H1 (cell line): ENCODE measurements at regions not wholly inside any gene's neighbourhood (a gene's known extent, or its start where the extent isn't known, plus 50 kb on each side); places are given as distances from the start of the nearest gene placed in this dataset.

Source experiments
- CTCF ChIA-PET: fragments of 300-600 bp; sonication (Branson Sonifier 250); formaldehyde crosslinking; loops from one replicate; lab custom pipeline; 2021; ENCODE audit not compliant: partially characterized antibody; lab: Charles Lee
- POLR2A ChIA-PET: fragments of 300-600 bp; sonication (Branson Sonifier 250); formaldehyde crosslinking; loops from one replicate; lab custom pipeline; 2021; ENCODE audit warnings: inconsistent platforms; ENCODE audit not compliant: partially characterized antibody; lab: Charles Lee
- DNase-seq, 2 experiments: peaks; one replicate each; pipeline versions ENCODE4 v3.0.0 to v3.0.0-alpha.2; 2010 to 2022; ENCODE audit warnings: low spot score in 2 of 2, low read depth in 1 of 2, mixed read lengths in 1 of 2
- FAIRE-seq: peaks from 2 replicates; lab custom pipeline; 2011; peaks lifted over from hg19 to GRCh38; lab: Jason Lieb, UNC
- H2AFZ ChIP-seq: 2 replicates; pipeline ENCODE4 v1.8.1; 2012; ENCODE audit warnings: low read length, inconsistent platforms
- H2AK5ac ChIP-seq: 2 replicates; pipeline ENCODE4 v1.6.1; 2013; ENCODE audit warnings: low read depth, low read length
- H2BK120ac ChIP-seq: replicated peaks from 2 replicates; pipeline ENCODE3; 2013; ENCODE audit warnings: low read depth, low read length, inconsistent platforms
- H2BK12ac ChIP-seq: 2 replicates; pipeline ENCODE4 v1.6.1; 2013; ENCODE audit warnings: low read depth, low read length
- H2BK15ac ChIP-seq: 2 replicates; pipeline ENCODE4 v1.6.1; 2013; ENCODE audit warnings: low read length
- H2BK20ac ChIP-seq: 2 replicates; pipeline ENCODE4 v1.6.1; 2013; ENCODE audit warnings: low read length
- H2BK5ac ChIP-seq: 2 replicates; pipeline ENCODE4 v1.6.1; 2013; ENCODE audit warnings: low read depth, low read length
- H3K14ac ChIP-seq: 2 replicates; pipeline ENCODE4 v1.6.1; 2013; ENCODE audit warnings: inconsistent platforms; ENCODE audit not compliant: insufficient read length
- H3K18ac ChIP-seq: 2 replicates; pipeline ENCODE4 v1.6.1; 2013; ENCODE audit warnings: low read length; ENCODE audit errors: extremely low read depth
- H3K23ac ChIP-seq: 2 replicates; pipeline ENCODE4 v1.6.1; 2013; ENCODE audit warnings: inconsistent platforms; ENCODE audit not compliant: insufficient read length
- H3K23me2 ChIP-seq: 2 replicates; pipeline ENCODE4 v1.6.1; 2013; ENCODE audit warnings: low read depth, low read length
- H3K27ac ChIP-seq: 2 replicates; pipeline ENCODE4 v1.6.1; 2011; ENCODE audit warnings: low read depth, low read length, inconsistent platforms
- H3K27me3 ChIP-seq, 4 experiments: replicated peaks in 1 of 4; 1 replicate in 1 of 4; 2 replicates in 3 of 4; pipeline versions ENCODE4 v1.6.1 to v1.8.1; 2011 to 2013; ENCODE audit warnings: low read length in 3 of 4, mild to moderate bottlenecking in 3 of 4, inconsistent platforms in 2 of 4, mixed read lengths in 2 of 4, moderate library complexity in 1 of 4; ENCODE audit not compliant: control insufficient read depth in 3 of 4, insufficient read depth in 3 of 4; ENCODE audit errors: extremely low read depth in 1 of 4
- H3K36me3 ChIP-seq, 4 experiments: 2 replicates each; pipeline versions ENCODE4 v1.6.1 to v1.8.1; 2011 to 2013; ENCODE audit warnings: mild to moderate bottlenecking in 4 of 4, low read length in 3 of 4, moderate library complexity in 2 of 4, control low read depth in 1 of 4, inconsistent platforms in 1 of 4; ENCODE audit not compliant: insufficient read depth in 4 of 4, control insufficient read depth in 2 of 4
- H3K4ac ChIP-seq: replicated peaks from 2 replicates; pipeline ENCODE3; 2013; ENCODE audit warnings: low read length, low read depth, mixed read lengths, inconsistent platforms; ENCODE audit not compliant: insufficient read length
- H3K4me1 ChIP-seq, 4 experiments: replicated peaks in 1 of 4; 1 replicate in 1 of 4; 2 replicates in 3 of 4; pipeline versions ENCODE4 v1.6.1 to v1.8.1; 2011 to 2013; ENCODE audit warnings: low read length in 3 of 4, inconsistent platforms in 2 of 4, mixed read lengths in 1 of 4; ENCODE audit not compliant: insufficient read depth in 4 of 4, control insufficient read depth in 3 of 4
- H3K4me2 ChIP-seq, 2 experiments: 2 replicates each; pipeline versions ENCODE4 v1.6.1 to v1.8.1; 2011 to 2013; ENCODE audit warnings: low read depth in 2 of 2, low read length in 2 of 2, control low read depth in 1 of 2, inconsistent platforms in 1 of 2, mild to moderate bottlenecking in 1 of 2; ENCODE audit not compliant: insufficient read depth in 1 of 2
- H3K4me3 ChIP-seq, 4 experiments: fragments of 200-600, 300-600 bp in 1 of 4; sonication (generic), shearing (Covaris generic), sonication (Bioruptor Twin) in 1 of 4; 2 replicates each; pipeline versions ENCODE4 v1.5.1 to v1.8.1; 2011 to 2016; ENCODE audit warnings: low read length in 4 of 4, low read depth in 3 of 4, control low read depth in 2 of 4, inconsistent platforms in 2 of 4, mild to moderate bottlenecking in 2 of 4, mixed read lengths in 1 of 4, moderate library complexity in 1 of 4; ENCODE audit not compliant: insufficient read depth in 2 of 4; ENCODE audit errors: extremely low read depth in 1 of 4
- H3K56ac ChIP-seq: replicated peaks from 2 replicates; pipeline ENCODE3; 2013; ENCODE audit warnings: low read depth, mild to moderate bottlenecking, mixed read lengths, low read length, inconsistent platforms; ENCODE audit not compliant: insufficient read length
- H3K79me1 ChIP-seq: 2 replicates; pipeline ENCODE4 v1.6.1; 2013; ENCODE audit warnings: low read depth, low read length, control low read depth
- H3K79me2 ChIP-seq, 2 experiments: 2 replicates each; pipeline versions ENCODE4 v1.6.1 to v1.8.1; 2012 to 2013; ENCODE audit warnings: low read length in 2 of 2, mild to moderate bottlenecking in 2 of 2, inconsistent platforms in 1 of 2; ENCODE audit not compliant: insufficient read depth in 2 of 2, control insufficient read depth in 1 of 2
- H3K9ac ChIP-seq, 4 experiments: replicated peaks in 1 of 4; 1 replicate in 1 of 4; 2 replicates in 3 of 4; pipeline versions ENCODE4 v1.6.1 to v1.8.1; 2011 to 2013; ENCODE audit warnings: low read depth in 3 of 4, low read length in 3 of 4, control low read depth in 2 of 4, mild to moderate bottlenecking in 2 of 4, moderate library complexity in 2 of 4, inconsistent platforms in 1 of 4; ENCODE audit errors: extremely low read depth in 1 of 4
- H3K9me3 ChIP-seq, 2 experiments: 2 replicates each; pipeline versions ENCODE4 v1.6.1 to v1.8.1; 2012 to 2013; ENCODE audit warnings: mild to moderate bottlenecking in 2 of 2, moderate library complexity in 2 of 2, control low read depth in 1 of 2, inconsistent platforms in 1 of 2, low read depth in 1 of 2, low read length in 1 of 2, mixed read lengths in 1 of 2; ENCODE audit not compliant: insufficient read depth in 2 of 2
- H4K20me1 ChIP-seq, 2 experiments: replicated peaks in 1 of 2; 2 replicates each; pipeline versions ENCODE3 to v1.8.1; 2011 to 2013; ENCODE audit warnings: inconsistent platforms in 2 of 2, low read length in 2 of 2, mild to moderate bottlenecking in 1 of 2; ENCODE audit not compliant: insufficient read depth in 2 of 2, control insufficient read depth in 1 of 2
- H4K5ac ChIP-seq: 2 replicates; pipeline ENCODE4 v1.6.1; 2013; ENCODE audit warnings: low read length, low read depth, mixed read lengths, inconsistent platforms; ENCODE audit not compliant: insufficient read length
- H4K8ac ChIP-seq: 2 replicates; pipeline ENCODE4 v1.8.0; 2013; ENCODE audit warnings: mild to moderate bottlenecking, moderate library complexity, low read length, inconsistent platforms; ENCODE audit not compliant: insufficient read depth; ENCODE audit errors: extremely low read depth
- H4K91ac ChIP-seq: replicated peaks from 2 replicates; pipeline ENCODE3; 2013; ENCODE audit warnings: low read length, mixed read lengths, inconsistent platforms; ENCODE audit not compliant: insufficient read length
- ATF3 ChIP-seq: IDR thresholded peaks from 2 replicates; pipeline ENCODE4 v1.6.1; 2011; ENCODE audit warnings: low read depth, mild to moderate bottlenecking, low read length; ENCODE audit not compliant: insufficient read depth
- CHD1 ChIP-seq: IDR thresholded peaks from 2 replicates; pipeline ENCODE4 v1.6.1; 2012; ENCODE audit warnings: low read depth, low read length, improper control_type of control experiment
- CREB1 ChIP-seq: IDR thresholded peaks from 2 replicates; pipeline ENCODE4 v1.6.1; 2012; ENCODE audit warnings: inconsistent platforms
- E2F6 ChIP-seq: IDR thresholded peaks from 2 replicates; pipeline ENCODE4 v1.6.1; 2012; ENCODE audit warnings: inconsistent platforms
- FOSL1 ChIP-seq: IDR thresholded peaks from 2 replicates; pipeline ENCODE4 v1.6.1; 2011; ENCODE audit warnings: mild to moderate bottlenecking, low read depth, low read length, moderate library complexity; ENCODE audit not compliant: insufficient read depth
- HDAC2 ChIP-seq, 2 experiments: fragments of 300-600 bp in 1 of 2; sonication (generic) in 1 of 2; IDR thresholded peaks; 2 replicates each; pipeline ENCODE4 v1.6.1; 2011 to 2012; ENCODE audit warnings: low read depth in 2 of 2, low read length in 2 of 2, mild to moderate bottlenecking in 2 of 2, moderate library complexity in 2 of 2, borderline replicate concordance in 1 of 2, inconsistent platforms in 1 of 2
- HDAC6 ChIP-seq: IDR thresholded peaks from one replicate; pipeline ENCODE4 v1.7.1; 2012; ENCODE audit warnings: low read depth, mild to moderate bottlenecking, inconsistent platforms, low read length, moderate library complexity
- MAFK ChIP-seq: IDR thresholded peaks from 2 replicates; pipeline ENCODE4 v1.6.1; 2012; ENCODE audit warnings: low read depth, mild to moderate bottlenecking, improper control_type of control experiment, low read length
- PHF8 ChIP-seq: fragments of 200-600 bp; sonication (generic); conservative IDR thresholded peaks from 2 replicates; pipeline ENCODE4 v1.7.1; 2012; ENCODE audit warnings: low read depth, mild to moderate bottlenecking, inconsistent platforms, low read length, moderate library complexity
- RAD21 ChIP-seq, 2 experiments: IDR thresholded peaks in 1 of 2; conservative IDR thresholded peaks in 1 of 2; 2 replicates each; pipeline ENCODE4 v1.6.1; 2011; ENCODE audit warnings: low read depth in 2 of 2, low read length in 2 of 2, improper control_type of control experiment in 1 of 2, inconsistent platforms in 1 of 2, mild to moderate bottlenecking in 1 of 2, moderate library complexity in 1 of 2
- SIRT6 ChIP-seq: IDR thresholded peaks from one replicate; pipeline ENCODE4 v1.7.1; 2012; ENCODE audit warnings: low read length, inconsistent platforms
- TAF7 ChIP-seq: optimal IDR thresholded peaks from 2 replicates; pipeline ENCODE3; 2011; ENCODE audit warnings: low read depth, mild to moderate bottlenecking, inconsistent platforms, low read length, moderate library complexity, borderline replicate concordance
- WGBS, 2 experiments: shearing (Covaris generic) in 1 of 2; methylation state at CpG; one replicate each; pipeline versions ENCODE4 v1.1.6 to v1.1.7; 2013 to 2015; ENCODE audit warnings: low lambda C conversion rate in 2 of 2, mixed read lengths in 2 of 2, inconsistent platforms in 1 of 2, low coverage in 1 of 2, missing lambda C conversion rate in 1 of 2; ENCODE audit not compliant: insufficient replicate concordance in 2 of 2, insufficient coverage in 1 of 2, insufficient read length in 1 of 2; ENCODE audit errors: extremely low coverage in 1 of 2, missing lambda C conversion rate in 1 of 2; 5-methylcytosine and 5-hydroxymethylcytosine counted together

GRCh38 chr12:33795536-33795935 is 226.8 kb upstream of the ALG10 start:
- no peak for DNase-seq

More at GRCh38 chr12:33795536-33795935, 226.8 kb upstream of the ALG10 start:
- Histone ChIP-seq H2AFZ (peak overlapping the region; percentile 19; the same call in 1 of the 2 replicates), H2BK12ac (0 out of 2 replicates have a peak overlapping the region, but pooled peaks have one; percentile 63), H3K79me2 (no peaks in the 10 kb centered on the region), H3K18ac (no peak overlapping the region), H3K9me3 (0 out of 4 replicates have a peak, but pooled peaks cover 0 to 3% of the 10 kb centered on the region in 2 experiments), H2BK20ac (peak overlapping the region; percentile 83; the same call in 1 of the 2 replicates), H2BK5ac (peak overlapping the region; percentile 57; the same call in 1 of the 2 replicates), H4K91ac (no peak overlapping the region), H3K56ac (no peak overlapping the region), H3K4me2 (no peak overlapping the region), H4K5ac (no peak overlapping the region), H2AK5ac (no peak overlapping the region; the same call in 1 of the 2 replicates), H3K79me1 (no peaks in the 10 kb centered on the region), H3K36me3 (no peaks in the 10 kb centered on the region), H2BK15ac (peak overlapping the region; percentile 3; the same call in 1 of the 2 replicates), H3K9ac (no peak overlapping the region), H3K4me1 (no peaks in the 10 kb centered on the region), H3K14ac (no peak overlapping the region), H3K23me2 (no peaks in the 10 kb centered on the region), H3K4me3 (no peak overlapping the region), H4K20me1 (no peaks in the 10 kb centered on the region), H3K23ac (no peak overlapping the region), H2BK120ac (no peak overlapping the region), H3K4ac (no peak overlapping the region), H4K8ac (no peak overlapping the region), H3K27ac (no peak overlapping the region), H3K27me3 (no peaks in the 10 kb centered on the region)
- CTCF ChIA-PET = no interaction called here
- WGBS, 2 experiments = 87% methylated on average over 3 of the region's 3 CpGs; no CpG with 5 or more reads in 1 of the 2 experiments
- POLR2A ChIA-PET = no interaction called here
- no peak for FAIRE-seq
- TF ChIP-seq ATF3 (no peak), HDAC6 (no peak), MAFK (no peak), RAD21 (IDR thresholded peaks at IDR 0.05 in 1 of 2, conservative IDR thresholded peaks at IDR 0.05 in 1 of 2; ENCODE audit: low read depth in 2 of 2, low read length in 2 of 2) (no peak), FOSL1 (no peak), SIRT6 (no peak), TAF7 (no peak), E2F6 (no peak), CREB1 (no peak), CHD1 (no peak), PHF8 (no peak), HDAC2 (IDR thresholded peaks at IDR 0.05; ENCODE audit: borderline replicate concordance in 1 of 2, low read depth in 2 of 2, low read length in 2 of 2) (no peak)
